ENCODE measurements at regions not wholly inside any gene's neighbourhood (a gene's known extent, or its start where the extent isn't known, plus 50 kb on each side); places are given as distances from the start of the nearest gene placed in this dataset.

DNA sequence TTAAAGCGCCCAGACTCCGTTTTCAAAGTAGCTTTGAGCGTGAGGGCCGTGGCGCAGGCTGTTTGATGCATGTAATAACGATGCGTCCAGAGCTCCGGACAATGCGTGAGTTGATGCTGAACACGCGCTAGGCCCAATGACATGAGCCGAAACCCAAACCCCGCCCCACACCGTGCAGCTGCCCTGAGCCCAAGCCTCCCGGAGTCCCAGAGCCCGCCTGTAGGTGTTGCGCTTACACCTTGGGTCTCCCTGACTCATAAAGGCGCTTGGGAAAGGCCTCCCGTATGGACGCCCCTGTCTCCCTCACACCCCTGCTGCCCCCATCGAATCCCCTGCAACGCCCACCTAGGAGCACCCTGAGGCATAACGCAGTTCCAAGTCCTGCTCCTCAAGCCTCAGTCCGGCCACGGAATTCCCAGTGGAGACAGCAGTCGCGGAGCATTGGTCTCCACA lies 87.6 kb downstream of the ERMARD start:
- no peak for FAIRE-seq

DNA sequence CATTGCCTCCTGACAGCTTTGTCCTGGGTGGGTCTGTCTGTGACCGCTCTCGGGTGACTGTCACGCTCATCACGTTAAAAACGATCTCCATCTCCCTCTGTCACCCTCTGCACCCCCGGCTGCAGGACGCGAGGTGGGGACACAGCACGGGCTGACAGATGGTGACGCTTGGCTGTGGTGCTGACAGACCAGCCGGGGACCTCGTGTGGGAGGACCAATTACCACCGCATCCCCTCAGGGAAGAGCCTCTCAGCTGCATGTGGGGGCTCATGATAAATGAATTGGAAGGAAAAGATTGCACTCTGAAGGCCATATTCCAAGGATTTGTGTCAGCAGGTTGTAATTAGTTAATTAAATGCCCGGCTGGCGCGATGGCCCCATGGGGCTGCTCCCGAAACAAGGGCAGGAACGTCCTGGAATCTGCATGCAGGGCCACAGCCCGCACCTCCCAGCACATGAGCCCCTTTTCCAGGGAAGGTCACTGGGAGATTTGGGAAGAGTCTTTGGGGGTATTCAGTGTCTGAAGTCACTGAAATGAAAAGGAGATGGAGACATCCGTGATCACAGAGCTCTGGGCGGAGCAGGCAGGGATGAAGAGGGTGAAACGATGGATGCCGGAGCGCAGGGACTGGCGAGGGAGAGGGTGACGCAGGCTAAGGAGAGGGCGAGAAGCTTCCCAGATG lies 87.1 kb downstream of the ERMARD start:
- no peak for FAIRE-seq

DNA sequence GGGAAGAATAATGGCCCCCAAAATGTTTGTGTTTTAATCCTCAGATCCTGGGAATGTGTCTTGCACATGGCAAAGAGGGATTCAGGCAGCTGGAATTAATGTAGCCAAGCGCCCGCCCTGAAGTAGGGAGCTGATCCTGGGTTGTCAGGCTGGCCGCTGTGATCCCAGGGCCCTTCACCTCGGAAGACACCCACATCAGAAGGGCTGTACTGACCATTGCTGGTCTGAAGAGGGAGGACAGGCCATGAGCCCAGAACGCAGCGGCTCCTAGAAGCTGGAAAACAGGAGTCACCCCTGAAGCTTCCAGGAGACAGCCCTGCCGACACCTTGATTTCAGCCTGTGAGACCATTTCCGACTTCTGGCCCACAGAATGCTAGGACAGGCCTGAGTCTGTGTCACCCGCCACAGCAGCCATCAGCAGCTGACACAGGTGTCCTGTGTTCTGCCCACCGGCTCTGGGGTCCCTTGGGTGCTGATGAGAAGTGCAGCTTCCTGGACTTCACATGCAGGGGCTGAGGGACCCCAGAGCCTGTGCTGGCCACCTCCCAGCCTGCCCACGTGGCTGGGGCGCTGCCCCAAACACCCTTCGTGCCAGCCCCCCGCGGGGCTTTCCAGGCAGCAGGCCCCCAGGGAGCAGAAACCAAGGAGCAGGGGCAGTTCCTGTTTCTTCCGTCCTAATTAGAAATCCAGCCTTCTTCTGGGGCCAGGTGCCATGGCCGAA lies 86.3 kb downstream of the ERMARD start:
- FAIRE-seq = no peak

DNA sequence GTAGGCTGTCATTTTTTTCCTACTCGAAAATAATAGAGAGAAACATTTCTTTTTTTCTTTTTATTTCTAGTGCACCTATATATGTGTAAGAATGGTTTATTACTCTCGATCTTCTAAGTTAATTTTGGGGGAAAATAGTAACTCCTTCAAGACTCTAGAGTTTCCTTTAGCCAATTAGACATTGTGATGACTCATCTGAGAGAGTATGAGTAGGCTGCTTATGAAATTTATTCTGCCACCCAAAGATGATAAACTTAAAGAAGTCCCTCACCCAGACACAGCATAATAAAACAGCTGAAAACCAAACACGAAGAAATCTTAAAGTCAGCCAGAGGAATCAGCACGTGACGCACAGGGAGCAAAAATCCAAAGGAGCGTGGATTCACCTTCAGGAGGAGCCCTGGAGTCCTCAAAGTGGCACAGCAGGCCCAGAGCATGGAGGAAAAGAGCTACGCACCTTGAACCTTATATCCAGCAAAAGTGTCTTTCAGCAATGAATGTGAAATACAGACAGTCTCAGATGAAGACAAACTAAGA lies 81.9 kb downstream of the ERMARD start:
- no peak for FAIRE-seq

DNA sequence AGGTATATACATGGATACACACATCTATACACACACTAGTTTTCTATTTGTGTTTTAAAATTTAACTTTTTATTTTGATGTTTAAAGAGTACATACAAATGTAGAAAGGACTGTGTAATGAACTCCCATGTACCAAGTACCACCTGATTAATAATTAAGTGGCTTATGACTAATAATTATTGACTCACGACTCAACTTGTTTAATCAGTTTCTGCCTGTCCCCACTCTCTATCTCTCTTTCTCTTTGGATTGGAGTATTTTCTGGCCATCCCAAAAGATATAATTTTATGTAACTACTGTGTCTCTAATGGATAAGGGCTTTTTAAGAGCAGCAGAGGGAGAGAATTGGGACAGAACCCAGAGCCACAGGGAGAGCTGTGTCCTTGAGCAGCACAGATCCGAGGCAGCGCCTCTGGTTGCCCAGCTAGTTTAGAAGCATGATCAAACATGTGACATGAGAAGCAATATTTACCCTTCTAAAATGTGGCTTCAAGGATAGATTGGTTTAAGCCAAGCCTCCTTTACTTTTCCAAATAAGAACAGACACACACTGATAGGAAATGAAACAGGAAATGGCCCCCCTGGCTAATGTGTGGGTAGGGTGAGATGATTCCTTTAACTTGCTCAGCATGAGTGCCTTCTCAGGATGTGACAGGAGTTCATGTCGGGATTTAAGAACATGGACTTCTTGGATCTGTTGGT lies 81.0 kb downstream of the ERMARD start:
- peak; percentile 66 for FAIRE-seq

DNA sequence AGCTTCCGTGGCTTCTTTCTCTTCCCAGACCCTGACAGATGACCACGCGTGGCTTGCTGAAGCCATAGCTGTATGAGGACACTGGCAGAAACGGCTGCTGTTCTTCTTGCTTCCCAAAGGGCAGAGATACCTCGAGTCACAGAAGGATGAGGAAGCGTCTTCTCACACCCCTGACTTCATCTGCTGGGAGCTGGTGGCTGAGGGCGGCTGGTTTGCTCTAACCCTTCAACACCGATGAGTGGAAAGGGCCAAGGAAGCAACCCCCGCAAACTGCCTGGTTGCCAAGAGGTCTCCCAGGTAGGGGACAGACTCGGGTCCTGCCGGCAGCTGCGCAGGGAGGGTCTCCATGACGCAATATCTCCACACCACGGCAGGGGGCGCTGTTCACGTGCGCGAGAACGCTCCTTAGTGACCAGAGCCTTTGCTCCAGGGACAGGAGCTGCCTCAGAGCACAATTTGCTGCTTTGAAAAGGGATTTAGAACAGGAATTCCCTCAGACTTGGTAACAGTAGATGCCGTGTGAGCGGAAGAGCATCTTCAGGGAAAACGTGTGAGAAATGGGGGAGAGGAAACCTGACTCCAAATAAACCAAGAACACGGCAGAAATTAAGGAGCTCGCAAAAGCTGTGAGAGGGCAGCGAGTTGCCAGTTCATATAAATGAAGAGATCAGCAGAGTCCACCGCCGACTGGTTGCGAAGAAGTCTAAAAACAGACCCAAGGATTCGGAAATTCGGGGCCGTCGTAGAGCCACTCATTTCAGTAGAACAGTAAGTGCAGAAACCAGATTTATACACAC lies 80.2 kb downstream of the ERMARD start:
- peak; percentile 33 for FAIRE-seq
